D721Med (cell line): ENCODE measurements at regions not wholly inside any gene's neighbourhood (a gene's known extent, or its start where the extent isn't known, plus 50 kb on each side); places are given as distances from the start of the nearest gene placed in this dataset.

Experiments
- DNase-seq: peaks from one replicate; pipeline ENCODE4 v3.0.0; 2011; ENCODE audit warnings: low spot score; ENCODE audit not compliant: insufficient read length
- FAIRE-seq: peaks from 2 replicates; lab custom pipeline; 2011; peaks lifted over from hg19 to GRCh38; lab: Jason Lieb, UNC
- TF ChIP-seq, protein P1 (sequence below): IDR thresholded peaks from 2 replicates; pipeline ENCODE4 v1.5.1; 2012; ENCODE audit warnings: mild to moderate bottlenecking, control low read depth; ENCODE audit not compliant: insufficient read depth; ENCODE audit errors: missing control alignments

DNA sequence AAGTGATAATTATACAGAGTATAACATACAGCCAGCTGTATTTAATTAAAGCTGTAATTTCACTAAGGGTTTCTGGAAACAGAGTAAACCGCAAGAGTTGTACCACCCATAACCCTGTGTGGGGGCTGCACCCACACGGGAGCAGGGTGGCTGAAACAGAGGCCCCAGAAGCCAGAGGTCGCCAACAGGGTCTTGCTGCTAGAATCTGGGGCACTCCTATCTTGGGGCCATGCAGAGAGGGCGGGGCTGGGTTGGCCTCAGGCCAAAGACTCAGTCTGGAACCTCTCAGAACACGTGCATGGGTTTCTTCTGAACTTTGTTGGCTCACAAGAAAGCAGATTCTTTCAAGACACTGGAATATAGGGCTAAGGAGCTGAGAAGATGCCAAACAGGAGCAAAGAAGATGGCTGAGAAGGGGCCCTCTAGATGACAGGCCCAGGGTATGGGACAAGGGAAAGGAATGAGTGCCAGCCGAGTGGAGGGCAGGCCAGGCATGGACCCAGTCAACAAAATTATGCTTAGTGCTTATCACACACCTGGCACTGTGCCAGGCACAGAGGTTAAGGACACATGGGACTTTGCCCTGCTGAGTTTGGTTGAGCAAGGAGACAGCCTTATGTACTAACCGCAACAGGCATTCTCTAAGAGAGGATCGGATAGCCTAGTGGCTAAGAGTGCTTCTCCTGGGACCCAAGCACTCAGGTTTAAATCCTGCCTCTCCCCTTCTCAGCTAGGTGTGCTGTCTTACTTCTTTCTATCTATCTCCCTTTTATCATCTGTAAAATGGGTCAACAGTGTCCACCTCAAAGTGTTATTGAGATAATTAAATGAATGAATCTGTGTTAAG lies 96.6 kb upstream of the FOXP4 start:
- DNase-seq (no peak), FAIRE-seq (no peak)
- TF ChIP-seq, protein P1, sequence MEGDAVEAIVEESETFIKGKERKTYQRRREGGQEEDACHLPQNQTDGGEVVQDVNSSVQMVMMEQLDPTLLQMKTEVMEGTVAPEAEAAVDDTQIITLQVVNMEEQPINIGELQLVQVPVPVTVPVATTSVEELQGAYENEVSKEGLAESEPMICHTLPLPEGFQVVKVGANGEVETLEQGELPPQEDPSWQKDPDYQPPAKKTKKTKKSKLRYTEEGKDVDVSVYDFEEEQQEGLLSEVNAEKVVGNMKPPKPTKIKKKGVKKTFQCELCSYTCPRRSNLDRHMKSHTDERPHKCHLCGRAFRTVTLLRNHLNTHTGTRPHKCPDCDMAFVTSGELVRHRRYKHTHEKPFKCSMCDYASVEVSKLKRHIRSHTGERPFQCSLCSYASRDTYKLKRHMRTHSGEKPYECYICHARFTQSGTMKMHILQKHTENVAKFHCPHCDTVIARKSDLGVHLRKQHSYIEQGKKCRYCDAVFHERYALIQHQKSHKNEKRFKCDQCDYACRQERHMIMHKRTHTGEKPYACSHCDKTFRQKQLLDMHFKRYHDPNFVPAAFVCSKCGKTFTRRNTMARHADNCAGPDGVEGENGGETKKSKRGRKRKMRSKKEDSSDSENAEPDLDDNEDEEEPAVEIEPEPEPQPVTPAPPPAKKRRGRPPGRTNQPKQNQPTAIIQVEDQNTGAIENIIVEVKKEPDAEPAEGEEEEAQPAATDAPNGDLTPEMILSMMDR = no peak

DNA sequence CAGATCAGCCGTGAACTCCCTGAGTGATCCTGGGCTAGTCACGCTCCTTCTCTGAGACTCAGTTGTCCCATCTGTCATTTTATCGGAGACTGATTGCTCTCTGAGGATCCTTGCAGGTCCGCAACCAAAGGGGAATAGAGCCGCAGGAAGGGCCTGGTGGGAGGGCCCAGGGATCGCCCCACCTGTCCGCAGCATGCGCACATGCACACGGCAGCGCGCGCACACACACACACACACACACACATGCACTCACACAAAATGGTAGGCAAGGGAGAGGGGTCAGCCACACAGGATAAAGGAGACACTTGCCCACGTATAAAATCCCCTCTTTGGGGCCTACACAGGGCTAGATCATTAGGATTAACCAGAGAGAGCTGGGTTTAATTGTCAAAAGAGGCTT lies 95.6 kb upstream of the FOXP4 start:
- TF ChIP-seq, protein P1 = no peak
- FAIRE-seq (no peak), DNase-seq (no peak)

DNA sequence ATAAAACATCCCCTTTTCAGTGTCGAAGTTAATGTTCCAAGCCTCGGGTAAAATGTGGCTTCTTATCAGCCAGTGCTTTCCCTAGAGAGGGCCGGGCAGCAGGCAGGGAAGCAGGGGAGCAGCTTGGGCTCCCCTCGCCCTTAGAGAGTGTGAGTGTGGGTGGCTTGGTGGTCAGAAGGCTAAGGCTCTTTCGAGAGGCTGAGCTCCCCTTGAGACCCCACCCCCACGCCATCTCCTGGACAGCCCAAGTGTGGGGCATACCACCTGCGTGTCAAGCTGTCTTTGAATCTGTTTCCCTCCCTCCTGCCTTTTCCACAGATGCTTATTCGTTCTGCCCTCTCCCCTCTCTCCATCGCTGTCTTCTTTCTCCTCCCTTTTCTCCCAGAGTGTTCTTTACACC lies 95.1 kb upstream of the FOXP4 start:
- no peak for DNase-seq
- TF ChIP-seq, protein P1 = no peak
- no peak for FAIRE-seq

DNA sequence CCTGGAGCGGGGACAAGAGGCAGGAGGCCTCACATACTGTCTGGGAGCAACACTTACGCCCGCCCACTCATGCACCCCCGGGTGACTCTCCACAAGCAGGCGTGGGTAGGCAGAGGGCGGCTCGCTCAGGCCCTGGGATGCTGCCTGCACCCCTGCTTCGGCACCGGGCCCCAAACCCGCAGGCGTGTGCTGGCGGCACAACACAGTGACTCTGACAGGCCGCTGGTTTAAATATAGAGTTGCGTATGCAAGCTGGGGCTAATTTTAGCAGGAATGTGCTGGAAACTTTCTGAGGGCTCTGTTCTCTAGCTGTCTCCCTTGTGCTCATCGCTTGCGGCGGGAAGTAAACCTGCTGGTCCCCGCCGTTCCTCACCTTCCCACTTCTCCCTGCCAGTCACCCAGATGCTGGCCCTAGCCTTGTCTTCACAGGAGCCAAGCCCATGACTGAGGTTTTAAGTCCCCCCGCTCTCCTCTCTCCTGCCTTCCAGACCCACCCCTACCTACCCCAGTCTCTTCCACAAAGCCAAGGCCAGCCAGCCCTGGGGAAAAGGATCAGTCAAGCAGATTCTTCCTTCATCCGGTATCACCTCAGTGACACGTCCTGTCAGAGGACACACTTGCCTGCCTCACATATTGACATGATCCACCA lies 94.5 kb upstream of the FOXP4 start:
- DNase-seq = no peak
- TF ChIP-seq, protein P1 = no peak
- FAIRE-seq = no peak

DNA sequence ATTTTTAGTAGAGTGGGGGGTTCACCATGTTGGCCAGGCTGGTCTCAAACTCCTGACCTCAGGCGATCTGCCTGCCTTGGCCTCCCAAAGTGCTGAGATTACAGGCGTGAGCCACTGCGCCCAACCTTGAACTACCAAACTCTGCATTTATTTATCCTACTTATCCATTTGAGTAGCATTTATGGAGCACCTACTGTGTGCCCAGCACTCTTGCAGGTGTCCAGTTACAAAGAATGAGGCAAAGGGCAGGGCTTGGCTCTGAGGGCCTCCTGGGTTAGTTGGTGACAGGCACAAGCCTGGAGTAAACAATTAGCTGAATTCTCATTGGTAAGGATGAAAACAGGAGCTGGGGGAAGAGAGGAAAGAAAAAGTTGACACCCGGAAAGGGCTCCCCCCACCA lies 93.4 kb upstream of the FOXP4 start:
- DNase-seq (no peak), FAIRE-seq (no peak)
- TF ChIP-seq, protein P1 = no peak

DNA sequence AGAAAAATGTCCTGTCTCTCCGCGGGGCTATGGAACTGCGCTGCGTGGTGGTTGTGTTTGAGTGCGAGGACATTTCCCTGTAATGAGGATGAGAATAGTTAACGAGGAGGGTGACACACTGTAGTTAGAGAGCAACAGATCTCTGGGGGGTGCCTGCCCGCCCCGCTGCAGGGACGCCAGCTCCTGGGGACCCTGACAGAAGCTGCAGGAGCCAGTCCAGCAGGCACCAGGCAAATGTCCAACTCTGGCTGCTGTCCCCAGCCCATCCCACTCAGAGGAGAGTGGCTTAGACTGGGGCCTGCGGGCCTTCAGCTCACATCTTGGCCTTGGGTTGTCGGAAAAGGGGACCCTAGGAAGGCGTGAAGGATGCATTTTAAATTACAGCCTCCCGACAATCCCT lies 92.9 kb upstream of the FOXP4 start:
- FAIRE-seq = no peak
- DNase-seq = no peak
- TF ChIP-seq, protein P1 = no peak
